Smooth muscle cell (in vitro differentiated cells): ENCODE measurements at regions not wholly inside any gene's neighbourhood (a gene's known extent, or its start where the extent isn't known, plus 50 kb on each side); places are given as distances from the start of the nearest gene placed in this dataset.

ENCODE experiments used
- DNase-seq: peaks from one replicate; lab custom pipeline; 2025; ENCODE audit not compliant: unreplicated experiment; lab: John Stamatoyannopoulos, UW
- H2AFZ ChIP-seq: fragments of 200-600 bp; sonication (generic); 2 replicates; pipeline ENCODE4 v1.6.0; 2016; ENCODE audit warnings: antibody characterized with exemption, low read depth, mild to moderate bottlenecking
- H3F3A ChIP-seq: fragments of 200-600 bp; sonication (generic); 2 replicates; pipeline ENCODE4 v1.6.0; 2017; ENCODE audit warnings: antibody characterized with exemption, low read depth
- H3K27ac ChIP-seq: fragments of 200-600 bp; sonication (generic); 2 replicates; pipeline ENCODE4 v1.5.1; 2016; ENCODE audit warnings: low read depth, mild to moderate bottlenecking
- H3K27me3 ChIP-seq: fragments of 200-600 bp; sonication (generic); 2 replicates; pipeline ENCODE4 v1.6.1; 2016; ENCODE audit warnings: low read depth, mild to moderate bottlenecking
- H3K36me3 ChIP-seq: fragments of 200-600 bp; sonication (generic); 2 replicates; pipeline ENCODE4 v1.5.1; 2016; ENCODE audit warnings: low read depth
- H3K4me1 ChIP-seq: fragments of 200-600 bp; sonication (generic); 2 replicates; pipeline ENCODE4 v1.5.1; 2016; ENCODE audit warnings: low read depth
- H3K4me2 ChIP-seq: fragments of 200-600 bp; sonication (generic); 2 replicates; pipeline ENCODE4 v1.6.0; 2016; ENCODE audit warnings: mild to moderate bottlenecking
- H3K4me3 ChIP-seq: fragments of 200-600 bp; sonication (generic); 2 replicates; pipeline ENCODE4 v1.5.1; 2016; ENCODE audit warnings: mild to moderate bottlenecking
- H3K79me2 ChIP-seq: fragments of 200-600 bp; sonication (generic); 2 replicates; pipeline ENCODE4 v1.6.0; 2016; ENCODE audit warnings: low read depth, mild to moderate bottlenecking
- H3K9ac ChIP-seq: fragments of 200-600 bp; sonication (generic); 2 replicates; pipeline ENCODE4 v1.6.0; 2016; ENCODE audit warnings: low read depth
- H3K9me3 ChIP-seq: fragments of 200-600 bp; sonication (generic); replicated peaks from 2 replicates; pipeline ENCODE4 v1.5.1; 2016; ENCODE audit warnings: low read depth
- H4K20me1 ChIP-seq: fragments of 200-600 bp; sonication (generic); 2 replicates; pipeline ENCODE4 v1.6.0; 2016; ENCODE audit warnings: low read depth
- CTCF ChIP-seq: fragments of 200-600 bp; sonication (generic); IDR thresholded peaks from 2 replicates; pipeline ENCODE4 v1.5.1; 2017; ENCODE audit warnings: borderline replicate concordance, mild to moderate bottlenecking, antibody characterized with exemption; ENCODE audit not compliant: insufficient read depth, poor library complexity, severe bottlenecking
- WGBS: methylation state at CpG from one replicate; pipeline ENCODE4 v1.1.7; 2016; ENCODE audit warnings: low lambda C conversion rate; 5-methylcytosine and 5-hydroxymethylcytosine counted together

- Histone ChIP-seq H3F3A (no peaks in the 10 kb centered on the region), H3K27ac (no peak overlapping the region), H4K20me1 (no peaks in the 10 kb centered on the region), H3K4me2 (no peak overlapping the region), H3K4me1 (no peaks in the 10 kb centered on the region), H3K9me3 (no peaks in the 10 kb centered on the region), H3K9ac (no peak overlapping the region), H3K79me2 (no peaks in the 10 kb centered on the region), H3K4me3 (no peak overlapping the region), H3K36me3 (no peaks in the 10 kb centered on the region), H2AFZ (no peak overlapping the region), H3K27me3 (no peaks in the 10 kb centered on the region)
- 88% methylated on average over 5 of the region's 5 CpGs for WGBS
- TF ChIP-seq CTCF = no peak
- DNase-seq = no peak
These were observed 166.8 kb downstream of the CSNK2A3 start for GRCh38 chr11:11186249-11186648.

GRCh38 chr11:11182261-11182660 lies 170.8 kb downstream of the CSNK2A3 start:
- Histone ChIP-seq H3K36me3 (no peaks in the 10 kb centered on the region), H3K4me1 (peaks cover 5% of the 10 kb centered on the region), H3K79me2 (no peaks in the 10 kb centered on the region), H3K9me3 (no peaks in the 10 kb centered on the region), H3F3A (peaks cover 9% of the 10 kb centered on the region), H3K27ac (no peak overlapping the region), H4K20me1 (no peaks in the 10 kb centered on the region), H3K27me3 (no peaks in the 10 kb centered on the region), H3K9ac (no peak overlapping the region), H3K4me3 (no peak overlapping the region), H2AFZ (no peak overlapping the region), H3K4me2 (no peak overlapping the region)
- WGBS = 98% methylated on average over 14 of the region's 14 CpGs
- no peak for DNase-seq
- no peak for TF ChIP-seq CTCF

GRCh38 chr11:11178671-11179638 lies 174.1 kb downstream of the CSNK2A3 start:
- no peak for DNase-seq
- Histone ChIP-seq H3K79me2 (no peaks in the 10 kb centered on the region), H2AFZ (no peak overlapping the region), H3K9ac (peak overlapping the region; percentile 79), H3K27ac (peak overlapping the region; percentile 93), H3K9me3 (no peaks in the 10 kb centered on the region), H3K36me3 (no peaks in the 10 kb centered on the region), H3K27me3 (no peaks in the 10 kb centered on the region), H4K20me1 (no peaks in the 10 kb centered on the region), H3K4me3 (no peak overlapping the region), H3K4me2 (peak overlapping the region; percentile 54), H3K4me1 (peaks cover 11% of the 10 kb centered on the region), H3F3A (peaks cover 9% of the 10 kb centered on the region)
- no peak for TF ChIP-seq CTCF
- 70% methylated on average over 3 of the region's 3 CpGs for WGBS
